ENCODE measurements at regions not wholly inside any gene's neighbourhood (a gene's known extent, or its start where the extent isn't known, plus 50 kb on each side); places are given as distances from the start of the nearest gene placed in this dataset.

GRCh38 chr18:71873695-71874094, 670.4 kb downstream of the CBLN2 start:
- TF ChIP-seq RFXAP (CRISPR knock-in tag; IDR thresholded peaks at IDR 0.05; ENCODE audit: borderline replicate concordance) (no peak), SIN3B (IDR thresholded peaks at IDR 0.05; ENCODE audit: low read length) (no peak), HHEX (CRISPR knock-in tag; IDR thresholded peaks at IDR 0.05) (no peak), MAFK (conservative IDR thresholded peaks at IDR 0.05 in 1 of 2, IDR thresholded peaks at IDR 0.05 in 1 of 2; ENCODE audit: low read length in 2 of 2) (0 out of 4 replicates have a peak, but pooled peaks of 1 of the 2 experiments have one; percentile 6)
- Histone ChIP-seq H4K20me1 (ENCODE audit: insufficient read depth, low read length) (no peaks in the 10 kb centered on the region), H3K4me1 (ENCODE audit: insufficient read depth, low read length) (no peaks in the 10 kb centered on the region), H3K4me3 (replicated peaks in 1 of 3; ENCODE audit: insufficient read depth in 1 of 3, low read depth in 2 of 3, low read length in 3 of 3) (no peak overlapping the region), H2AFZ (ENCODE audit: low read length) (no peak overlapping the region), H3K27me3 (ENCODE audit: control insufficient read depth in 1 of 2, insufficient read depth in 2 of 2, low read length in 2 of 2) (no peaks in the 10 kb centered on the region), H3K4me2 (ENCODE audit: low read depth, low read length) (no peak overlapping the region), H3K36me3 (replicated peaks in 1 of 2; ENCODE audit: control insufficient read depth in 1 of 2, insufficient read depth in 2 of 2, low read length in 2 of 2) (no peaks in the 10 kb centered on the region), H3K27ac (ENCODE audit: extremely low read length, insufficient read depth, low read length) (no peak overlapping the region), H3K79me2 (ENCODE audit: insufficient read depth, low read length) (no peaks in the 10 kb centered on the region), H3K9ac (ENCODE audit: insufficient read depth, low read depth, low read length) (no peak overlapping the region), H3K9me3 (ENCODE audit: low read length) (no peaks in the 10 kb centered on the region)
- FAIRE-seq (no peak), DNase-seq (ENCODE audit: low spot score) (no peak), ATAC-seq (no peak)
- no TSS peak for BruUV-seq (replicated peaks)
- ChIA-PET POLR2A (no interaction called here), CTCF (ENCODE audit: low intra/inter-chr PET ratio, low total read pairs) (no interaction called here)
- 3% methylated on average over 4 of the region's 4 CpGs for WGBS (ENCODE audit: low lambda C conversion rate)
- intact Hi-C loops (cut with micrococcal nuclease; ENCODE audit: unreplicated experiment) (no loop called here), in situ Hi-C loops (cut with HindIII; ENCODE audit: extremely low pct_ligation_motif_present, low pct_unique_long_range_greater_than_20kb) (no loop called here)

- Histone ChIP-seq H3K4me3 (replicated peaks in 1 of 3; ENCODE audit: insufficient read depth in 1 of 3, low read depth in 2 of 3, low read length in 3 of 3) (no peak overlapping the region), H3K9me3 (ENCODE audit: low read length) (peaks cover 43% of the 10 kb centered on the region), H3K27me3 (ENCODE audit: control insufficient read depth in 1 of 2, insufficient read depth in 2 of 2, low read length in 2 of 2) (no peaks in the 10 kb centered on the region), H3K27ac (ENCODE audit: extremely low read length, insufficient read depth, low read length) (no peak overlapping the region), H3K36me3 (replicated peaks in 1 of 2; ENCODE audit: control insufficient read depth in 1 of 2, insufficient read depth in 2 of 2, low read length in 2 of 2) (no peaks in the 10 kb centered on the region), H3K4me1 (ENCODE audit: insufficient read depth, low read length) (no peaks in the 10 kb centered on the region), H3K4me2 (ENCODE audit: low read depth, low read length) (no peak overlapping the region), H3K9ac (ENCODE audit: insufficient read depth, low read depth, low read length) (no peak overlapping the region), H2AFZ (ENCODE audit: low read length) (no peak overlapping the region), H4K20me1 (ENCODE audit: insufficient read depth, low read length) (no peaks in the 10 kb centered on the region), H3K79me2 (ENCODE audit: insufficient read depth, low read length) (no peaks in the 10 kb centered on the region)
- ChIA-PET POLR2A (no interaction called here), CTCF (ENCODE audit: low intra/inter-chr PET ratio, low total read pairs) (no interaction called here)
- no TSS peak for BruUV-seq (replicated peaks)
- in situ Hi-C loops (cut with HindIII; ENCODE audit: extremely low pct_ligation_motif_present, low pct_unique_long_range_greater_than_20kb) (no loop called here), intact Hi-C loops (cut with micrococcal nuclease; ENCODE audit: unreplicated experiment) (no loop called here)
- FAIRE-seq (no peak), ATAC-seq (no peak), DNase-seq (ENCODE audit: low spot score) (no peak)
- no peak for TF ChIP-seq KDM5A (IDR thresholded peaks at IDR 0.05; ENCODE audit: borderline replicate concordance, low read length)
- TF ChIP-seq SSRP1 (CRISPR knock-in tag; IDR thresholded peaks at IDR 0.05), result no peak
- no peak for TF ChIP-seq PCBP1 (IDR thresholded peaks at IDR 0.05; ENCODE audit: borderline replicate concordance, low read depth, low read length)
- peak; percentile 81 for TF ChIP-seq CEBPB (IDR thresholded peaks at IDR 0.05; ENCODE audit: borderline replicate concordance, low read depth, low read length)
- no peak for TF ChIP-seq NR2F6 (IDR thresholded peaks at IDR 0.05)
- no peak for TF ChIP-seq NR2F6 (CRISPR knock-in tag; IDR thresholded peaks at IDR 0.05)
- no peak for TF ChIP-seq ZBTB26 (CRISPR knock-in tag; IDR thresholded peaks at IDR 0.05; ENCODE audit: borderline replicate concordance)
- WGBS (ENCODE audit: low lambda C conversion rate), result 43% methylated on average over 5 of the region's 5 CpGs
Observed at GRCh38 chr18:71865888-71866287, 678.3 kb downstream of the CBLN2 start.

All from HepG2 (cell line).